ENCODE measurements at regions not wholly inside any gene's neighbourhood (a gene's known extent, or its start where the extent isn't known, plus 50 kb on each side); places are given as distances from the start of the nearest gene placed in this dataset.
"Not testable (repeated sequence)": the region's sequence is repeated elsewhere in the genome, so short reads cannot be mapped to it uniquely, and the experiment has no call there.

- TF ChIP-seq POLR2A (IDR thresholded peaks at IDR 0.05) (no peak), EP300 (IDR thresholded peaks at IDR 0.05) (no peak), CTCF (IDR thresholded peaks at IDR 0.05) (no peak), POLR2AphosphoS5 (IDR thresholded peaks at IDR 0.05) (no peak)
- Histone ChIP-seq H3K36me3 (no peaks in the 10 kb centered on the region), H3K4me3 (no peak overlapping the region), H3K9me3 (no peaks in the 10 kb centered on the region), H3K27ac (no peak overlapping the region), H3K27me3 (no peaks in the 10 kb centered on the region), H3K4me1 (no peaks in the 10 kb centered on the region)
- 69 to 79% methylated on average over 4 of the region's 4 CpGs for WGBS, 2 donors
- no peak for DNase-seq
- intact Hi-C loops (cut with DNase I), result no loop called here
These were observed 2028.2 kb upstream of the ACO1 start for GRCh38 chr9:30356221-30356620.

GRCh38 chr9:30362373-30362772 is 2022.1 kb upstream of the ACO1 start:
- H3K4me3 ChIP-seq, result no peak overlapping the region
- intact Hi-C loops (cut with DNase I), result no loop called here
- no peak for DNase-seq
- no peaks in the 10 kb centered on the region for H3K27me3 ChIP-seq
- H3K36me3 ChIP-seq, result no peaks in the 10 kb centered on the region
- no peak for TF ChIP-seq EP300 (IDR thresholded peaks at IDR 0.05)
- TF ChIP-seq POLR2A (IDR thresholded peaks at IDR 0.05), result no peak
- TF ChIP-seq POLR2AphosphoS5 (IDR thresholded peaks at IDR 0.05), result no peak
- TF ChIP-seq CTCF (IDR thresholded peaks at IDR 0.05), result no peak
- H3K27ac ChIP-seq, result no peak overlapping the region
- H3K4me1 ChIP-seq, result no peaks in the 10 kb centered on the region
- H3K9me3 ChIP-seq, result no peaks in the 10 kb centered on the region

DNA sequence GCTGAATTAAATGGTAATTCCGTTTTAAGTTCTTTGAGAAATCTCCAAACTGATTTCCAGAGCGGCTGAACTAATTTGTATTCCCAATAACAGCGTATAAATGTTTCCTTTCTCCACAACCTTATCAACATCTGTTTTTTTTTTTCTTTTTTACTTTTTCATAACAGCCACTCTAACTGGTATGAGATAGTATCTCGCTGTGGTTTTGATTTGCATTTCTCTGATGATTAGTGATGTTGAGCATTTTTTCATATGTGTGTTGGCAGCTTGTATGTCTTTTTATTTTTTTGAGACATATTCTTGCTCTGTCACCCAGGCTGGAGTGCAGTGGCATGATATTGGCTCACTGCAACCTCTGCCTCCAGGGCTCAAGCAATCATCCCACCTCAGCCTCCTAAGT is 2018.3 kb upstream of the ACO1 start:
- H3K9me3 ChIP-seq; intact Hi-C loops (cut with DNase I); H3K27me3 ChIP-seq; H3K4me3 ChIP-seq; H3K36me3 ChIP-seq; H3K4me1 ChIP-seq; DNase-seq; H3K27ac ChIP-seq: not testable (repeated sequence)
- WGBS, 2 donors, result 88 to 92% methylated on average over 4 of the region's 4 CpGs

- Histone ChIP-seq H3K27ac (no peak overlapping the region), H3K9me3 (no peaks in the 10 kb centered on the region), H3K4me1 (no peaks in the 10 kb centered on the region), H3K36me3 (no peaks in the 10 kb centered on the region), H3K27me3 (no peaks in the 10 kb centered on the region), H3K4me3 (no peak overlapping the region)
- 50 to 76% methylated on average over 2 of the region's 2 CpGs for WGBS, 2 donors
- intact Hi-C loops (cut with DNase I), result no loop called here
- DNase-seq, result no peak
- TF ChIP-seq EP300 (IDR thresholded peaks at IDR 0.05), result no peak
These were observed 2002.2 kb upstream of the ACO1 start for GRCh38 chr9:30382271-30382670.

GRCh38 chr9:30410273-30410672 is 1974.2 kb upstream of the ACO1 start:
- H3K36me3 ChIP-seq, result no peaks in the 10 kb centered on the region
- H3K9me3 ChIP-seq, result no peaks in the 10 kb centered on the region
- no peak for DNase-seq
- H3K4me3 ChIP-seq, result no peak overlapping the region
- no peak overlapping the region for H3K27ac ChIP-seq
- TF ChIP-seq POLR2AphosphoS5 (IDR thresholded peaks at IDR 0.05), result no peak
- TF ChIP-seq POLR2A (IDR thresholded peaks at IDR 0.05), result no peak
- TF ChIP-seq CTCF (IDR thresholded peaks at IDR 0.05), result no peak
- no peak for TF ChIP-seq EP300 (IDR thresholded peaks at IDR 0.05)
- intact Hi-C loops (cut with DNase I), result no loop called here
- WGBS, 2 donors, result 74 to 79% methylated on average over 3 of the region's 3 CpGs
- H3K4me1 ChIP-seq, result no peaks in the 10 kb centered on the region
- no peaks in the 10 kb centered on the region for H3K27me3 ChIP-seq

DNA sequence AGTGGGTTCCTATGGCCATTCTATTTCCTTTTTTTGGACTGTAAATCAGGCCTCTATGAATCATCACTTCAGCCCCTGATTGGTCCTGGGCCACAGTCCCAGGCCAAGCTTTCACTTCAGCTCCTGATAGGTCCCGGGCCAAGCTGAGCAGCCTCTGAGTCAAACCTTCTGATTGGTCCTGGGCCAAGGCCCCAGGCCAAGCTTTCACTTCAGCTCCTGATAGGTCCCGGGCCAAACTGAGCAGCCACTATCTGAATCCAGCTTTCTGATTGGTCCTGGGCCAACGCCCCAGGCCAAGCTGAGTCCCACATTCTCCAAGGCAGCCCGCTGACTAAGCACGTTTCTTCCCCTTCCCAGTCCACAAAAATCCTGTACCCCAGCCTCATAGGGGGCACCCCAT is 1972.9 kb upstream of the ACO1 start:
- Histone ChIP-seq H3K27me3 (no peaks in the 10 kb centered on the region), H3K36me3 (no peaks in the 10 kb centered on the region), H3K27ac (no peak overlapping the region), H3K9me3 (no peaks in the 10 kb centered on the region), H3K4me1 (no peaks in the 10 kb centered on the region), H3K4me3 (no peak overlapping the region)
- TF ChIP-seq POLR2A (IDR thresholded peaks at IDR 0.05), result no peak
- no peak for TF ChIP-seq POLR2AphosphoS5 (IDR thresholded peaks at IDR 0.05)
- no peak for TF ChIP-seq EP300 (IDR thresholded peaks at IDR 0.05)
- no peak for TF ChIP-seq CTCF (IDR thresholded peaks at IDR 0.05)
- 88 to 91% methylated on average over 5 of the region's 5 CpGs for WGBS, 2 donors
- intact Hi-C loops (cut with DNase I), result no loop called here
- no peak for DNase-seq

All from sigmoid colon (tissue), 6 donors.